ENCODE measurements at regions not wholly inside any gene's neighbourhood (a gene's known extent, or its start where the extent isn't known, plus 50 kb on each side); places are given as distances from the start of the nearest gene placed in this dataset.

DNA sequence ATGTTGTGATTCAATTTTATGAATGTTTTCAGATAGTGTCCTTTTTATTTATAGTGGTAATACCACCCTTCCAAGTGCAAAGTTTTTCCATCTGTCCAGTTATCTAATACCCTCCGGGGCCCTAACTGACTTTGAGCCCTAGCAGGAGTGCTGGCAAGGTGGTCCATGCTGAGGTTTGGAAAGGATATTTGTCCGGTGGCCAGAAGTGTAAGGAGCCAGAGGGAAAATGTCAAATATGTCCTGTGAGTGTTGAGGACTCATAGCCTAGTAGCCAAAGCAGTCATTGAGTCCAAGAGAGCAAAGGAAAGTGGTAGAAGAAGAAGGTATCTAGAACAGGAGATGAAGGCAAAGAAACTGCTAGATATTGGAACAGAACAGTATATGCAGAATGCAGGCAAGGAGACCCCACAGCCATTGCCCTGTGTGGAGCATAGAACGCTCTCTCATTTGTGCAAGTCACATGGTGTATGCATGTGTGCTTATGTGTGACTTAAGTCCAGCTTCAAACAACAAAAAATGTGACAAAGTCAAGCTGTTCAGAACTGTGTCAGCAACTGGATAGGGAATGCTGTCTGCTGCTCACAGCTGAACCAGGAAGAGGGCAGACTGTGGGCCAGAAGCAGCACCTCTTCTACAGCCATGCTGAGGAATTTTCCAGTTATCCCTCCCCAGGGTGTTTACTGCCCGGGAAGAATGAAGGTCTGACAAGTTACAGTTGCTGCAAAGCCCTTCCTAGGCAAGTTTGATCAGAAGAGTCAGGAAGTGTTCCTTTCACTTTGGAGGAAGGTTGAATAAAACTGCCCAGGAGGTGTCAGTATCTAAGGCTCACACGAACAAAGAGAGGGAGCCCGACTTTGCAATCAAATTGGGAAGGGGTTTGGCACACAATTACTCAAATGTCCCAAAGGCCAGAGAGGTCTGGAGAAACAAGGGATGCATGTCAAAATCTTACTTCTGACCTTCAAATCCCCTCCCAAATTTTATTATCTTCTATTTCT is 463.3 kb upstream of the DMAC1 start:
- H3K4me3 Mint-ChIP-seq = no peak overlapping the region
- H3K4me1 Mint-ChIP-seq = no peaks in the 10 kb centered on the region
- ATAC-seq (no peak), DNase-seq (ENCODE audit: low spot score in 2 of 2) (no peak)
- no peaks in the 10 kb centered on the region for H3K36me3 Mint-ChIP-seq
- H3K27ac Mint-ChIP-seq = no peak overlapping the region
- no peaks in the 10 kb centered on the region for H3K9me3 Mint-ChIP-seq

DNA sequence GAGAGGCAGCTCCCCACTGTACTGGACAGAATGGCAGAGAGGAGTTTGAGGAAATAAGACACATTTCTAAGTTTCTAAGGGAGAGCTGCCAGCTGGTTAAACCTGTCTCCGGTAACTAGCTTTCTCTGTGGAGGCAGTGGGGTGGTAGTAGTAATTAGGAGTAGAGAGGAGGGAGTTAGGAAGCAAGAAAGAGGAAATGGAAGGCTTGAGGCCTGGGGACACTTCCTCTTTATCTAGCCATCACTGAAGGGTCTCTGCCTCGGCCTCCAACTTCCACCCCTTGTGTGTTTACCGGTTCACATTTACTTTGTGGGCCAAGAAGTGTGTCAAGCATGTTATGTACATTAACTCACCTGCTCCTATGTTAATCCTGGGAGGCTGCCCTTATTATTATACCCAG is 462.2 kb upstream of the DMAC1 start:
- no peaks in the 10 kb centered on the region for H3K36me3 Mint-ChIP-seq
- DNase-seq (ENCODE audit: low spot score in 2 of 2) = no peak

DNA sequence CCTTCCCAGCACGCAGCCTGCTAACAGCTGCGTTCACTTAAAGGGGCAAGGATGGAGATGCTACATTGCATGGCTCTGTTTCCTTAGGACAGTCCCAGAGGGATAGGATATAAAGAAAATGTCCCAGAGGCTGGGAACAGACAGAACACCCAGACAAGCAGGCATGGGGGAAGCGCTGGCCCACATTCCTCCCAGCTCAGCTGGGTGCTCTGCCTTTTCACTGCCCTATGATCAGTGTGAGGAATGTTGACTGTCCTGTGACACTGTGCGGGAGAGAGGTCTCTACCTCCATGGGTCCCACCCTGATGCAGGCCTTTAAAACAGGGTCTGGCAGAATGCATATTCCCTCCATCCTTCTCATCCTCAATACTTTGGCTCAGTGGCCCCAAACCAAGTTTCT is 459.4 kb upstream of the DMAC1 start:
- H3K4me3 Mint-ChIP-seq = no peak overlapping the region
- no peak for DNase-seq (ENCODE audit: low spot score in 2 of 2)
- H3K4me1 Mint-ChIP-seq = no peaks in the 10 kb centered on the region
- H3K27ac Mint-ChIP-seq = no peak overlapping the region
- no peaks in the 10 kb centered on the region for H3K9me3 Mint-ChIP-seq
- ATAC-seq = peak; percentile 28
- H3K36me3 Mint-ChIP-seq = no peaks in the 10 kb centered on the region

More for the DNA sequence above, 462.2 kb upstream of the DMAC1 start:
- Mint-ChIP-seq H3K9me3 (no peaks in the 10 kb centered on the region), H3K4me3 (no peak overlapping the region), H3K4me1 (no peaks in the 10 kb centered on the region), H3K27ac (no peak overlapping the region)
- no peak for ATAC-seq

DNA sequence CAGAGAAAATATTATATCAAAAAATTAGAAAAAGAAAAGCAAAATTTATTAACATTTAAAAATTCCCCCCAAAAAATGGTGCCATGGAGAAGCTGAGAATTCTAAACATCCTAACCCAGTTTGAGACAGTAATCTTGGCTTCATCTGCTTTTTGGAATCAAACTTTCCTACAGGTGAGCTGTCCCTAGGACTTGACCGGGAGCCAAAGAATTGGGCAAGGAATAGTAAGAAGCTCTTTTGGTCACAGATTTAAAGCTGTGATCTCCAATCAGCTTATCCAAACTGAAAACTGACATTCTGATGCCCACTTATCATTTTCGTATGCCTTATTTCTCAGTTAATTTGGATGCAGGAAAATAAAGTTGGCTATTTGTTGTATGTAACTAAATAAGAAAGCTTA is 457.3 kb upstream of the DMAC1 start:
- DNase-seq (ENCODE audit: low spot score in 2 of 2) = no peak

DNA sequence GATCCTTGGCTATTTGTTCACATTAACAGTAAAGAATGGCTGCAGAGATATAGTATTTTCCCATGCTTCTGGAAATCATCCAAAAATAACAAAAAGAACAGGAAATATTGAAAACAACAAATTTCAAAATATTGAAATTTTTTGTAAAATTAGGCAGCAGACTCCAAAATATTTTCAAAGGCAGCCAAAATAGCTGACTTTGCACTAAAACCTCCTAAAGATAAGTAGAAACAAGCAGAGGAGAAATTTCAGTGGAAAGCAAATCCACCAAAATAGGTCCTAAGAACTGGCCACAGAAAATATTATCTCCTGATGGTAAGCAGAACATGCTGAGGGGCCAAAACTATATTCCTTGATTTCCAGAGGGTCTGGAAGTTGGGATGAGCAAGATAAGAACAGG is 456.3 kb upstream of the DMAC1 start:
- Mint-ChIP-seq H3K9me3 (no peaks in the 10 kb centered on the region), H3K4me1 (no peaks in the 10 kb centered on the region), H3K36me3 (no peaks in the 10 kb centered on the region), H3K27ac (no peak overlapping the region), H3K4me3 (no peak overlapping the region)
- ATAC-seq = no peak
- no peak for DNase-seq (ENCODE audit: low spot score in 2 of 2)

More for the DNA sequence above, 457.3 kb upstream of the DMAC1 start:
- H3K36me3 Mint-ChIP-seq = no peaks in the 10 kb centered on the region
- H3K4me1 Mint-ChIP-seq = no peaks in the 10 kb centered on the region
- no peak for ATAC-seq
- no peak overlapping the region for H3K4me3 Mint-ChIP-seq
- H3K9me3 Mint-ChIP-seq = no peaks in the 10 kb centered on the region
- H3K27ac Mint-ChIP-seq = no peak overlapping the region

DNA sequence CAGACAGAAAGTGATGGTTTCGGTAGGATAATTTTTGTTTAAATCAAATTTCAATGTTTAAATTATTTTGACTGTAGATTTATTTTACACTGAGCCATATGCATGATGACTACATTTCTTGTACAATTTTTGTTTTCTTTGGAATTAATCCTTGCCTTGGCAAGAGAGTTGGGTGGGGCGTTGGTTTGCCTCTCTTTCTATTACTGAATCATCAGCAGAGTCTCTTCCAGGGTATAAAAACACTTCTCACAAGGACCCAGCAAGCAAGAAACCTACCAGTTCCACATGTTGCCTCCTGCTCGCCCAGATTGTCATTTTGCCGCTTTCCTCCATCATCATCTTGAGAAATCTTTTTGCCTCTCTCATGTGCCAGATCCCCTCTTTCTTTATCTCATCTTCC is 455.0 kb upstream of the DMAC1 start:
- H3K4me3 Mint-ChIP-seq = no peak overlapping the region
- no peak for ATAC-seq
- H3K36me3 Mint-ChIP-seq = no peaks in the 10 kb centered on the region
- no peaks in the 10 kb centered on the region for H3K4me1 Mint-ChIP-seq
- no peak overlapping the region for H3K27ac Mint-ChIP-seq
- no peak for DNase-seq (ENCODE audit: low spot score in 2 of 2)
- H3K9me3 Mint-ChIP-seq = no peaks in the 10 kb centered on the region

DNA sequence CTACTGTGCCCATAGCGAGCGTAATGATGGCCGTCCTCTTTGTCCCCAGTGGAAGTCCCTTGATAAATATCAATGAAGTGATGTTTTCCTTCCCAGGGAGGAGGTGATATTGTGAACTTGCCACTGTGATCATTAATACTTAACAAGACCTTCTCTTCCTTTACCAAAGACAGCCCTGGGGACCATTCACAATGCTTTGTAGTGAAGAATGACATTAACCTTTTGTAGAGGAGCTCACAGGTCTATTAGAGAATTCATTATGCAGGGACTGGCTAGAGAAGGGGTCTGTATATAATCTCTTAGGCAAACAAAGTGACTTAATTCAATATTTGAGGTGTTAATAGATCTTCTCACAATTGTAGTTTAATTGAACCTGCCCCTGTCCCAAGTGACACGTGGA is 452.9 kb upstream of the DMAC1 start:
- Mint-ChIP-seq H3K9me3 (no peaks in the 10 kb centered on the region), H3K4me3 (no peak overlapping the region), H3K4me1 (no peaks in the 10 kb centered on the region), H3K36me3 (no peaks in the 10 kb centered on the region), H3K27ac (no peak overlapping the region)
- DNase-seq (ENCODE audit: low spot score in 2 of 2) (no peak), ATAC-seq (no peak)

DNA sequence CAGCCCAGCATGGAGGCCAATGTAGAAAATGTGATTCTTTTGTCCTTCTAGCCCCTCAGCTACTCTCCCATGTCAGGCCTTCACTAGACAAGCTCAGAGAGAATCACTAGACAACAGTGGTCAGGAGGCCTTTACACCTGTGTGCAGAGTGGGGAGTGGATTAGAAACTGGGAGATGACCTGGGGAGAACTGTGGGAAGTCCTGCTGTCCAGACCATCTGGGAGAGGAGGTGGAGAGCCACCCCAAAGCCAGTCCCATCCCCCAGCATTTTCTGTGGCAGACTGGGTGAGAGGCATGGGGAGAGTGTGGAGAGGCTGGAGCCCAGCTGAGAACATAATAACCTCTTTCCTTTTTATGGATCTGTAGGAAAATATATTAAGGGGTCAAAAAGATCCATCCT is 452.0 kb upstream of the DMAC1 start:
- H3K4me1 Mint-ChIP-seq = no peaks in the 10 kb centered on the region
- H3K27ac Mint-ChIP-seq = no peak overlapping the region
- H3K9me3 Mint-ChIP-seq = no peaks in the 10 kb centered on the region
- no peaks in the 10 kb centered on the region for H3K36me3 Mint-ChIP-seq
- no peak for ATAC-seq
- DNase-seq (ENCODE audit: low spot score in 2 of 2) = no peak
- no peak overlapping the region for H3K4me3 Mint-ChIP-seq

DNA sequence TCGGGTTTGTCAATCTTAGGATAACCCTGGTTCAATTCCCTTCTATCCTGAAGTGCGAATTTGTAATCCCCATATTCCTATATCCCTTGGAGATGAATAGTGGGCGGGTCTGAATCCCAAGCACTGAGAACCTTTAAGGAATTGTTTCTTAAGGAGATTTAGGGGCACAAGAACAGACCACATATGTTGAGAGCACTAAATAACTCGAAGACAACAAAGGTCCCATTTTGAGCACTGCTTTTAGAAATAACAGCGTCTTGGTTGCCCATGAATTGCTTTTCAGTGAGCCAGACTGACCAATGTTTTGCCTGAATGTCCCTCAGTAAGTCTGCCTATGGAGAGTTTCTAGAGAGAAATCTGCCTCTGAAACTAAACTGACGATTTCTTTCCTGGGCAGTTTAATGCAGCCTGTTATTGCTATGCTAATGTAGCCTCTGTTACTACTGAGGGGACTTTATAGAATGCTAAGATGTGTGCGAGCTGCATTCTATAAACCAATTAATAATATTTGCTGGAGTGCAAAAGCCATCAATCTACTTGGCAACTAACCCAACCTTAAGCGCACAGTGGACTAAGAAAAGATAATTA is 445.0 kb upstream of the DMAC1 start:
- H3K27ac Mint-ChIP-seq = no peak overlapping the region

DNA sequence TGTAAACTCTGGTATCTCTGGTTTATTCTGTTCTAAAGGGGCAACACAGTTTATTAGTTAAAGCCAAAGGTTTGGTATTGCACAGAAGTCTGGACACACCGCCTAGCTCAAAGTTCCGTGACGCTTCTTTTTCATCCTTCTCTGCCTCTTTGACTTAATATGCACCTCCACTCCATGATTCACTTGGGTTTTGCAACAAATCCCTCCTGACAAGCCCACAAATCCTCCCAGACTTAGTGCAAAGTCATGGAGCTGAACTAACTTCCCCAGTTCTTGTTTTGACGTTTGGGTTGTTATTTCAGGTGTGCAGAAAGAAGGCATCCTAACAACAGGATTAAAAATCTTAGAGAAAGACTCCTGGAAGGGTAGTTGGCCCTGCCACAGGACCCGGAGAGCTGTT is 441.6 kb upstream of the DMAC1 start:
- Mint-ChIP-seq H3K27ac (no peak overlapping the region), H3K36me3 (no peaks in the 10 kb centered on the region), H3K4me3 (no peak overlapping the region), H3K4me1 (no peaks in the 10 kb centered on the region), H3K9me3 (no peaks in the 10 kb centered on the region)
- no peak for DNase-seq (ENCODE audit: low spot score in 2 of 2)
- ATAC-seq = no peak

More for the DNA sequence above, 445.0 kb upstream of the DMAC1 start:
- ATAC-seq = no peak
- DNase-seq (ENCODE audit: low spot score in 2 of 2) = no peak
- Mint-ChIP-seq H3K36me3 (no peaks in the 10 kb centered on the region), H3K4me3 (no peak overlapping the region), H3K4me1 (no peaks in the 10 kb centered on the region), H3K9me3 (no peaks in the 10 kb centered on the region)

DNA sequence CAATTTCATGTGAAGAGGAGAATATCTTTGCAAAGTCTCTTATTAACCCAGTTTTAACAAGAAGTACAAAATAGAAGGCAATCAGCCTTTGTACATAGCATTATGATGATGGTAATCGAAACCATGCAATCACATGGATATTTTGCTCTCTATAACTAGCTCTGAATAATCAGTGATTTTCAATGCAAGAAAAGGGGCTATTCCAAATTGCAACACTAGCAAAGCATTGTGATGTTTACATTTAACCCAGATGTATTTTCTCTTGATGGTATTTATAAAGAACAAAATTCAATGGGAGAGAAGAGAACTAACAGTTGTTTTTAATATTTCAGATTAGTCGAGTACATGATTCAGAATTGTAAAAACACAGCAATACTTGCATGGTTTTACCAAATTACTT is 437.5 kb upstream of the DMAC1 start:
- no peaks in the 10 kb centered on the region for H3K9me3 Mint-ChIP-seq
- H3K4me1 Mint-ChIP-seq = no peaks in the 10 kb centered on the region
- H3K27ac Mint-ChIP-seq = no peak overlapping the region
- ATAC-seq = no peak
- H3K4me3 Mint-ChIP-seq = no peak overlapping the region
- no peaks in the 10 kb centered on the region for H3K36me3 Mint-ChIP-seq
- no peak for DNase-seq (ENCODE audit: low spot score in 2 of 2)

DNA sequence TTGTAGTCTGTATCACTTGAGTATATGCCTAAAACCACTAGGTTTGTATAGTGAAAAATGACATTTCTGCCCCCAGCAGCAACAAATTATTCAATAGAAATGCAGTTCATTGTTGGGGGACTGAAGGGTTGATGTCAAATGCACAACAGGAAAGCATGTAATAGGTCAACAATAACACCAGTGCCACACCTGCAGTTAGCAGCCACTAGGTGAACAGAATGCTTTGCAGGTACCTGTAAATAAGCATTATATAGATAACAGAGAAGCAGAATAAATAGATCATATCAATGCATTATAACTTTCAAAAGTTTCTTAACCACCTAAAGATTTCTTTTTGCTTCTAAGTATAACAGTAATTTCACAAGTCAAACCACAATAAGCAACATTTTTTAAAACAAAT is 435.9 kb upstream of the DMAC1 start:
- ATAC-seq (no peak), DNase-seq (ENCODE audit: low spot score in 2 of 2) (no peak)
- H3K36me3 Mint-ChIP-seq = no peaks in the 10 kb centered on the region
- no peaks in the 10 kb centered on the region for H3K9me3 Mint-ChIP-seq
- H3K4me1 Mint-ChIP-seq = no peaks in the 10 kb centered on the region
- H3K4me3 Mint-ChIP-seq = no peak overlapping the region
- no peak overlapping the region for H3K27ac Mint-ChIP-seq

DNA sequence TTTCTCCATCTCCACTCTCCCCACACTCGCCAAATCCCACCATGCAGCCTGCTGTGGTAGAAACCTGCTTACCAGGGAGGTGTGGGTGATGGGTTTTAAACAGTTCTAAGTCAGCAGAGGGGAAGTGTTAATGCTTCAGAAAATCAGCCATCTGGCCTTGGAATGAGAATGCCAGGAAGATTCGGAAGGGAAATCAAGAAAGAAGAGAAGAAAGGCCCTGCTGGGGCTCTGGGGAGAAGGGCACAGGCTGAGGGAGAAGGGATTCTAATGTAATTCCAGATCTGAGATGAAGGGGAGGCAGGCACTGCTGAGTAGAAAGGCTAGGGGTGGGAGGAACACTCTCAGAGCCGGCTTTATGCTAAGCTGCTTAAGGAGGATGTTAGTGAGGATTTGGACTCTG is 434.7 kb upstream of the DMAC1 start:
- Mint-ChIP-seq H3K4me1 (no peaks in the 10 kb centered on the region), H3K9me3 (no peaks in the 10 kb centered on the region), H3K27ac (no peak overlapping the region), H3K36me3 (no peaks in the 10 kb centered on the region), H3K4me3 (no peak overlapping the region)
- DNase-seq (ENCODE audit: low spot score in 2 of 2) (no peak), ATAC-seq (no peak)

DNA sequence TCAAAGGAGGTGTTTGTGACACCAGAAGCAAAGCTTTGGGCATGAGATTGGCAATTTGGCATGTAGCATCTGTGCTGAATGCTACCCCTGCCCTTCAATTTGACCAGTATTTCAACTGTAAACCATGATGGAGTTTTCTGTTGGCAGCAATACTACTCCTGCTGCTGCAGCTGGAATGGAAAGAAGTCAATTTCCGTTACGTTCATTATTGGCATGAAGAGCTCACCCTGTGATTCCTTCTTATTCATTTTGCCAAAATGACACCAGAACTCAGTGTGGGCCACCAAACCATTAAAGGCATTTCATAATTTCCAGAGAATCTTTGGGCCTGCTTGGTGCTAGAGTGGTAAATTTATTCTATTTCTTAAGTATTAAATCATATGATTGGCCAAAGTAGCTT is 433.1 kb upstream of the DMAC1 start:
- H3K4me3 Mint-ChIP-seq = no peak overlapping the region
- ATAC-seq (no peak), DNase-seq (ENCODE audit: low spot score in 2 of 2) (no peak)
- no peaks in the 10 kb centered on the region for H3K9me3 Mint-ChIP-seq
- no peaks in the 10 kb centered on the region for H3K36me3 Mint-ChIP-seq
- no peaks in the 10 kb centered on the region for H3K4me1 Mint-ChIP-seq
- H3K27ac Mint-ChIP-seq = no peak overlapping the region

DNA sequence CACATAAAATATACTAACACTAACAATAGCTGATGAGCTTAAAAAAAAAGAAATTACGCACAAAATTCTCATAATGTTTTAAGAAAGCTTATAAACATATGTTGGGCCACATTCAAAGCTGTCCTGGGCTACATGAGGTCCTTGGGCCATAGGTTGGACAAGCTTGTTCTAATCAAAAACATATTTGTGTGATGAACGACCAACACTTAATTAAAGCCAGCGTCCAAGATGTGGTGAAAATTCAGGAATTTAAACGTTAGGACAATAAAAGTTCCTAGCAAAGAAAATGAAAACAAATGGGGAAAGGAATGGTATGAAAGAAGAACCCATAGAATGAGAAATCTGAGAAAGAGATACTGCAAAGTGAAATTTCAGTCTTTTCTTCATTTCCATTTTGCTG is 429.6 kb upstream of the DMAC1 start:
- no peak overlapping the region for H3K4me3 Mint-ChIP-seq
- no peaks in the 10 kb centered on the region for H3K4me1 Mint-ChIP-seq
- ATAC-seq (no peak), DNase-seq (ENCODE audit: low spot score in 2 of 2) (no peak)
- no peak overlapping the region for H3K27ac Mint-ChIP-seq
- no peaks in the 10 kb centered on the region for H3K36me3 Mint-ChIP-seq
- H3K9me3 Mint-ChIP-seq = no peaks in the 10 kb centered on the region

DNA sequence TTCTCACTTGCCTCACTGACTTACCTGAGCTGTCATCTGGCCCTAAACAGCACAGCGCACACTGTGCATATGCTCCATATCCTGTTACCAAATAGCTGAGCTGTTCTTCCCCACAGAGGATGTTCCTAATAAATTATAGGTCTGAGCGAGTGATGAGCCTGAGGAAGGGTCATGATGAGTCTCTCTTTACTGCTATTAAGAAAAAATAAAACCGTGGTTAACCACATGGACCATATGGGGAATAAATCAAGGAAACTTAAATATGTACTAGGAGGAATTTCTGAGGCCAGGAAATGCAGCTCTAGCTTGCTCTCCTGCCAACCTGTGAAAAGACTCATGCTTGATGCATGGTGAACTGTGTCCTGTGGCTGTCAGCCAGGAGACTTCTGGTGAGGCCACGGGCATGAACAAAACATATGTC is 424.8 kb upstream of the DMAC1 start:
- H3K9me3 Mint-ChIP-seq = no peaks in the 10 kb centered on the region
- no peak overlapping the region for H3K4me3 Mint-ChIP-seq
- no peak overlapping the region for H3K27ac Mint-ChIP-seq
- H3K36me3 Mint-ChIP-seq = no peaks in the 10 kb centered on the region
- no peak for DNase-seq (ENCODE audit: low spot score in 2 of 2)
- H3K4me1 Mint-ChIP-seq = no peaks in the 10 kb centered on the region
- peak; percentile 11 for ATAC-seq
